Uterus (tissue), 2 donors: ENCODE measurements at regions not wholly inside any gene's neighbourhood (a gene's known extent, or its start where the extent isn't known, plus 50 kb on each side); places are given as distances from the start of the nearest gene placed in this dataset.

Experiments
- POLR2A ChIP-seq, 2 donors: fragments of 450-650 bp; IDR thresholded peaks; one replicate each; pipeline ENCODE4 v1.6.1; 2016; ENCODE audit warnings: antibody characterized with exemption in 2 of 2, mild to moderate bottlenecking in 1 of 2, moderate library complexity in 1 of 2
- TF ChIP-seq, protein P1 (sequence below), 4 experiments: fragments of 200-600 bp in 2 of 4; fragments of 450-650 bp in 2 of 4; sonication (generic) in 2 of 4; IDR thresholded peaks; one replicate each; pipeline ENCODE4 v1.5.1; 2016 to 2019; ENCODE audit warnings: antibody characterized with exemption in 4 of 4, mild to moderate bottlenecking in 2 of 4, moderate library complexity in 1 of 4

DNA sequence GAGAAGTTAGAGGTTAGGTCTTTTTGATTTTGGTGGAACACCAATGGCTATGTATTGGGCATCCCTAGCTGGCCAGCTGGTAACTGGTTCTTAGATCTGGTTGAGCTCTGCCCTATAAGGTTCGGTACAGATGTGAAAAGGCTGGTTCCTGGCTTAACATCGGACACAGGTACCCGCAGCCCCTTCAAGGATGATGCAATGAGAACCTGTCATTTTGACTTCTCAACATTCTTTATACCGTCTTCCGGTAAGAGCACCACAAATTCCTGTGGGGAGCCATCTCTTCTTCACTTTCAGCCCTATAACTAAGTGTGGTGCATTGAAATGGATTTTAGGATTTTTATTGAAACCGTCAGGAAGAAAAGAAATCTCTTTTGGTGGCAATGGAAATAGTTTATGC lies 222.8 kb downstream of the ADAMTS9 start:
- TF ChIP-seq, protein P1, sequence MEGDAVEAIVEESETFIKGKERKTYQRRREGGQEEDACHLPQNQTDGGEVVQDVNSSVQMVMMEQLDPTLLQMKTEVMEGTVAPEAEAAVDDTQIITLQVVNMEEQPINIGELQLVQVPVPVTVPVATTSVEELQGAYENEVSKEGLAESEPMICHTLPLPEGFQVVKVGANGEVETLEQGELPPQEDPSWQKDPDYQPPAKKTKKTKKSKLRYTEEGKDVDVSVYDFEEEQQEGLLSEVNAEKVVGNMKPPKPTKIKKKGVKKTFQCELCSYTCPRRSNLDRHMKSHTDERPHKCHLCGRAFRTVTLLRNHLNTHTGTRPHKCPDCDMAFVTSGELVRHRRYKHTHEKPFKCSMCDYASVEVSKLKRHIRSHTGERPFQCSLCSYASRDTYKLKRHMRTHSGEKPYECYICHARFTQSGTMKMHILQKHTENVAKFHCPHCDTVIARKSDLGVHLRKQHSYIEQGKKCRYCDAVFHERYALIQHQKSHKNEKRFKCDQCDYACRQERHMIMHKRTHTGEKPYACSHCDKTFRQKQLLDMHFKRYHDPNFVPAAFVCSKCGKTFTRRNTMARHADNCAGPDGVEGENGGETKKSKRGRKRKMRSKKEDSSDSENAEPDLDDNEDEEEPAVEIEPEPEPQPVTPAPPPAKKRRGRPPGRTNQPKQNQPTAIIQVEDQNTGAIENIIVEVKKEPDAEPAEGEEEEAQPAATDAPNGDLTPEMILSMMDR (IDR thresholded peaks at IDR 0.05) = no peak
- TF ChIP-seq POLR2A (IDR thresholded peaks at IDR 0.05) = no peak
